DMS53 treated with DMSO at 0.1 percent for 48 hours (cell line): ENCODE measurements at regions not wholly inside any gene's neighbourhood (a gene's known extent, or its start where the extent isn't known, plus 50 kb on each side); places are given as distances from the start of the nearest gene placed in this dataset.
A peak's percentile ranks its signal among the peaks of the same experiment; 100 is the strongest.
"Not testable (repeated sequence)": the region's sequence is repeated elsewhere in the genome, so short reads cannot be mapped to it uniquely, and the experiment has no call there.

Experiments used
- DNase-seq: peaks from one replicate; lab custom pipeline; 2025; ENCODE audit not compliant: unreplicated experiment; lab: John Stamatoyannopoulos, UW

GRCh38 chr11:135015966-135016365, 603.9 kb upstream of the B3GAT1 start:
- no peak for DNase-seq

DNA sequence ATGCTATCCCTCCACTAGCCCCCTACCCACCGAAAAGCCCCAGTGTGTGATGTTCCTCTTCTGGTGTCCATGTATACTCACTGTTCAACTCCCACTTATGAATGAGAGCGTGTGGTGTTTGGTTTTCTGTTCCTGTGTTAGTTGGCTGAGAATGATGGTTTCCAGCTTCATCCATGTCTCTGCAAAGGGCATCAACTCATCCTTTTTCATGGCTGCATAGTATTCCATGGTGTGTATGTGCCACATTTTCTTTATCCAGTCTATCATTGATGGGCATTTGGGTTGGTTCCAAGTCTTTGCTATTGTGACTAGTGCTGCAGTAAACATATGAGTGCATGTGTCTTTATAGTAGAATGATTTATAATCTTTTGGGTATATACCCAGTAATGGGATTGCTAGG, 599.3 kb upstream of the B3GAT1 start:
- not testable (repeated sequence) for DNase-seq

DNA sequence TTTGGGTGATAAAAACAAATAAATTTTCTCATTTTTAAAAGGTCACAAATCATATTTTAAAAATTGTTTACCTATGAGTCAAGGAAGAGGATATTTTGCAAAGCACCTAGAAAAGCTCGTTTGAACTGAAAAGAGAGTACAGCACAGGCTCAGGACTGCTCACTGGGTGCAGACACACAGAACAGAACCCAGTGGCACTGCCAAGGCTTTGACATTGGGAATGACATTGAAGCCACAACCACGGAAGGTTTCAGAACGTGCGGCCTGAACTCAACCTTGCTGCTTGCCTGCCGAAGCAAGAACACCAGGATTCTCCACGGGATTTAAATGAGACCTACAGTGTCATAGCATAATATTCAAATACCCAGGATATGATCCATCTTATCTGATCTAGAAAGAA, 597.1 kb upstream of the B3GAT1 start:
- DNase-seq = no peak

DNA sequence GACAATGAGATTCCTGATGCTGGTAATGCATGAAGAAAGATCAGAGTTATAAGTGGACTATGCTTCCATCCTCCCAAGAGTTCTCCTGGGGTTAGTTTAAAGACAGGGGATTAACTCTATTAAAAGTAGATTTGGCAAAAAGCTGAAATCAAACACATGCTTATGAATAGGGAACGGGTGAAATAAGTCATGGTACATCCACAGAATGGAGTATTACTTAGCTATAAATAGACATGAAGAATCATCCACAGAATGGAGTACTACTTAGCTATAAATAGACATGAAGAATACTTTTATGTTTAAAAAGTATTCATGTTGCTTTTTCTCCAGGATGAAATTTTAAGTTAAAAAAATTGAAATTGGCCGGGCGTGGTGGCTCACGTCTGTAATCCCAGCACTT, 596.4 kb upstream of the B3GAT1 start:
- DNase-seq = no peak

GRCh38 chr11:135008001-135008405, 596.0 kb upstream of the B3GAT1 start:
- DNase-seq = peak; percentile 30

DNA sequence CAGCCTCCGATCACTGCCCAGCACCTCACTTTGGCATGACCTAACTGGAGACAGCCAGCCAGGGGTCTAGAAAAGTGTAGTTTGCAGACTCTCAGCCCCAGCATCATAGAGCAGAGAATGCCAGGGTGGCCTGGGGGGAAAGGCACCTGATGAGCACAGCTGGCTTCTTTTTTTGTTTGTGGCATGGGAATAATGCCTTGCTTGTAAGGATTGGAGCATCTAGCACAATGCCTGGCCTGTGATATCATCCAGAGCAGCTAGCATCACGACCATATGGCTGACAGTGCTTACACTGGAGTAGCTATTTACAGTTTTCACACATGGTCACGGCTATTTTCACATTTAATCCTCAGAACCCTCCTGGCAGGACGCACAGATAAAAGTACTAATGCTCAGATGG, 594.8 kb upstream of the B3GAT1 start:
- DNase-seq = no peak

DNA sequence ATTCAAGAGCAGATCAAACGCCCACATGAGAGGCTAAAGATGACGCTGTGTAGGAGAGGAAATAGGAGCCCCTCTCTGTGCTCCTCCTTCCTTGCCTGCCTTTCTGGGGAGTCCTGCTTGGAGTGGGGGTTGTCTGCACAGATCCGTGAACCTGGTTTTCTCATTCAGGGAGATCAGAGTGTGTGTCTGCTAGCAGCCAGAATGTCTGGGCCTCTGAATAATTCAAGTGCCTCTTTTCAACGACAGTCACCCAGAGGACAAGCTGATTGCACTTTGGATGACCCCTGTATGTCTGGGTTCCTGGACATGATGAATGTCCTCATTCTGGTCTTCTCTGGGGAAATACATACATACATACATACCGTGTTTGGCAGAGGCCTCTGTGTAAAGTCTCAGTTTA, 592.5 kb upstream of the B3GAT1 start:
- no peak for DNase-seq

- DNase-seq = peak; percentile 35
Observed at GRCh38 chr11:135002236-135002635, 590.2 kb upstream of the B3GAT1 start.

- DNase-seq = no peak
Observed at GRCh38 chr11:135001581-135001980, 589.5 kb upstream of the B3GAT1 start.

DNA sequence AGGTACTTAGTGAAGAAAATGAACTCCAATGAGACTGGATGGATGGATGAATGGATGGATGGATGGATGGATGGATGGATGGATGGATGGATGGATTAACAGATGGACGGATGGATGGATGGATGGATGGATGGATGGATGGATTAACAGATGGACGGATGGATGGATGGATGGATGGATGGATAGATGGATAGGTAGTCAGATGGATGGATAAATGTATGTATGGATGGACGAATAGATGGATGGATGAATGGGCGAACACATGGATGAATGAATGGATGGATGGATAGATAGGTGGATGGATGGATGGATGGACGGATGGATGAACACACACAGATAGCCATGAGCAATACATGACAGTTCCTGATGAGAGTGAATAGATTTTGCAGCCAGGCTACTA, 589.0 kb upstream of the B3GAT1 start:
- DNase-seq = not testable (repeated sequence)

DNA sequence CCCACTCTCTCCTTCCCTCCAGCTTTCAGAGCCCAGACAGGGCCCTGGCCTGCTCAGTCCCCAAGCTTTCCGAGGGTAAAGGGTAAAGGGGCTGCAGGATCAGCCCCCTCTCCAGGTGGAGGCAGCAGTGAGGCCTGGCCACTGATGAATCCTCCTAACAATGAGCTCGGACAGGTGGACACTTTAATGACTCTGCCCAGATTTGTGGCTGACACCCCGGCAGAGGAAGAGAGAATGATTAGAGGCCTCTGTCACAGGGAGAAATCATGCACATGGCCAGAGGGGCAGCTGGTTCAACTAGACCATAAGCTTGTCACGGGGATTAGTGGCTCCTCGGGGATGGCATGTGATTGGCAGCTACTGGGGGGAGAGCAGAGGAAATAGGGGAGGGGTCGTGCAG, 587.5 kb upstream of the B3GAT1 start:
- DNase-seq = no peak

DNA sequence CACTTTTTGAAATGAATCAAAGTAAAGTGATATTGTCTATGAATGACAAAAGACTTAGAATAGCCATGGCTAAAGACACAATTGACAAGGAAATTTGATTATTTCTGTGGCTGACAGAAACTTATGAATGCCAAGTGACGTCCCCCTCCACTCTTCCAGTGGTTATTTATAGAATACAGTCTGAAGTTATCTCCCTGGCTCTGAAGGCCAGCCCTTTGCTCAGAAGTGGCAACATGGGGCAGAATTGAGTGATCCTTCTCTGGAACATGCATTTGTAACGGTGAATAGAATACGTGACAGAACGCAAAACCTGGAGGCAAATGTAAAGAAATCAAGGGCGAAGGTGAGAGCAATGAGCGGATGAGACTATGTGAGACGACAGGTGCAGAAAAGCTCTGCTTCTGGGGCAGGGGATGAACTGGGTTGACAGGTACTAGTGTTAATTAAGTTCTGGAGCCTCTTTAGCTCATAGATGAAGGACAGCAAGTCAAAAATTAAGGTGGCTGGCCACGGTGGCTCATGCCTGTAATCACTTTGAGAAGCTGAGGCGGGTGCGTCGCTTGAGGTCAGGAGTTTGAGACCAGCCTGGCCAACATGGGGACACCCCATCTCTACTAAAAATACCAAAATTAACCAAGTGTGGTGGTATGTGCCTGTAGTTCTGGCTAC, 585.7 kb upstream of the B3GAT1 start:
- no peak for DNase-seq

GRCh38 chr11:134995741-134996140, 583.7 kb upstream of the B3GAT1 start:
- DNase-seq = no peak

DNA sequence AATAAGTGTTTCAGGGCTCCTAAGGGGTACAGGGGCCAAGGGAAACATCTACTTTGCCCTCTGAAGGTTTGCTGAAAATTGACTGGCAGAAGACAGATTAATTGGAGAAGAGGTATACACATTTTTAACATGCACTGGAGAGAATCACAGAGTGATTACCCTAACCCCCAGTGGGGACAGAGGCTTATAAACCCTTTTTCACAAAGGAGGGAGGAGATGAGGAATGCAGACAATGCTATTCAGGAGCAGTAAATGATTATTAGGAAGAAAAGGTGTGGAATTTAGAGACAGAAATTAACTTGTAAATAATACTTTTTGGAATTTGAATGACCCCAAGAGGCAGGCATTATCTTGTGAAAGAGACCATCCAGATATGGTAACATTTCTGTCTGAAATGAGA, 582.4 kb upstream of the B3GAT1 start:
- no peak for DNase-seq

DNA sequence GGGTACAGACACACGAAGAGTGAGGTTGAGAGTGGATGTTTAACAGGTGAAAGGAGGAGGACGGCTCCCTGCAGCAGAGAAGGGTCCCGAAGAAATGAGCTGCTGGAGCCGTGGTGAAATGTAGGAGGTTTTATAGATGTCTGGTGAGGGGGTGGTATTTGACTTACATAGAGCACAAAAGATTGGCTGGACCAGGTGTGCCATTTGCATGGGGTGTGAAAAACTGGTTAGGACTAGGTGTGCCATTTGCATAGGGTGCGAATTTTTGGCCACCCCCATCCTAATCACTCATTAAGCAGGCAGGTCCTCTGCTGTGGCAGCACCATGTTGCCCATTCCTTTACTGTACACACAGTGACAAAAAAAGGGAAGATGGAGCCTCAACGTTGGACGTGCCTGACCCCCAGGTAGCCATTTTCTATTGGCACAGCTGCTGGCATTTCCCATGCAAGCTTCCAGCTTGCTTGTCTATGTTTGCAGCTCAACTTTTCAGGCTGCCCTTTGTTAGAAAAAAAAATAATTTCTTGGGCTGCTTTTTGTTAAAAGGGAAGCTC, 581.7 kb upstream of the B3GAT1 start:
- DNase-seq = no peak

- DNase-seq = no peak
Observed at GRCh38 chr11:134992981-134993380, 580.9 kb upstream of the B3GAT1 start.

DNA sequence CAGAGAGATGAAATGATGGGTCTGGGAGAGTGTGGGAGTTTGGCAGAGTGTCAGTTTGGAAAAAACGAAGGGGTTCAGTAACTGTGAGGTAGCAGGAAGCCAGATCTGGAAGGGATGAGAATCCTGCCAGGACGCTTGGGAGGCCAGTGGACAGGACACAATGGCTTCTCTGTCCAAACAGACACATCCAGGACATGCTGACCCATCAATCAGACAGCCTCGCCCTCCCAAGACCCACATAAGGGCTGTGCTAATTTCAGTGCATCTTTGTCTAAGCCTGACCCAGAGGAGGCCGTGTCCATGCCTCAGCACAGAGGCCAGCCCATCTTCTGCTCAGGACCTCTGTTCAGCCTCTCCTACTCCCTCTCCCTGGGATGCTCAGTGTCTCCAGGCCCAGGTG, 576.5 kb upstream of the B3GAT1 start:
- no peak for DNase-seq

DNA sequence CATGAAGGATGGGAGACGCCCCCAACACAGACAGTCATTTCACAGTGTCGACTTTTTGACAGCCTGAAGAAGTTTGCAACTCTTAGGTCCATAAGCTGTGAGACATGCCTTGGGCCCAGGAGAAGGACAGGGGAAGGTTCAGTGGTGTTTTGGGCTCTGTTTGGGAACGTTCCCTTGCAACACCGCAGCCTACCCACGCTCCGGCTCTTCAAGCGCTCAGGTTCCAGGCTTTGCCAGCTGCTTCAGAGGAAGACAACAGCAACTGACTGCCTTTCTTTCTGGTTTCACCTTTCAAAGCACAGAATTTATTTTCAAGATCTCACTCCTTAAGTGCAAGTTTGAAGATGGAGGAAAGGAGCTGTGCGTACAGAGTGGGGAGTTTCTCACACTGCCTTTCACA, 575.8 kb upstream of the B3GAT1 start:
- no peak for DNase-seq

- no peak for DNase-seq
Observed at GRCh38 chr11:134987223-134987768, 575.3 kb upstream of the B3GAT1 start.

DNA sequence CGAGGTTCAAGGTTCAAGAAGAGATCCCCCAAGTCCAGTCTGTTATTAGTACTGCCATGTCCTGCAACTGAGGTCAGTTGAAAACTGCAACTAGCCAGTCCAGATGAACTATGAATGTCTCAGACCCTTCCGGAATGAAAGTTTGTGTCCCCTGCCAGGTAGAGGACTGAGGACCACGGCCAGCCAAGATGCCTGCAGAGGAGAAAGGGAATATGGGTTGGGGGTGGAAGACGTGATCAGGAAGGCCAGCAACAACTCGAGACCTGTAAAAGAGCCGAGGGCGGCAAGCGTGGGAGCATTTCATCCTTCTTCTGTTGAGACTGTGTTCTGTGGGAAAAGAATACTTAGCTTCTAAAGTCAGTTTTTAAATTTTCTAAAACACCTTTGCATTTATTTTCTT, 572.4 kb upstream of the B3GAT1 start:
- no peak for DNase-seq

DNA sequence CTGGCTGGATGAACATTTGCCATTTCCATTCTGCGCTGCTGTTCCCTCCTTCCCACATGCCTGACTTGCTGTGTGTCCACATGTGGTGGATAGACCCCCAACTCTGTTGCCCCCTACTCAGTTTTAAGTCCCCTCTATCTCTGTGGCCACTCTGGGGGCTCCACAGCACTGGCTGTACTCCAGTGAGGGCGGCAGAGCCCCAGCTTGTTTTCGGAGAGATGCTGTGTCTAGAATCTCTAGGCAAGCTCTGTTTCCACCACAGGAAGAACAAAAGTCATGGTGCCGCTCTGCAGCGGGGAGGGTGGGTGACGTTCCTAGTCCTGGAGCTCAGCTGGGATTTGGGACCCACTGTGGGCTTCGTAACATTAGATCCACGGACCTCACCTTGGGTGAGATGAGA, 570.4 kb upstream of the B3GAT1 start:
- DNase-seq = not testable (repeated sequence)

GRCh38 chr11:134981835-134982234, 569.8 kb upstream of the B3GAT1 start:
- DNase-seq = no peak
